ENCODE measurements at regions not wholly inside any gene's neighbourhood (a gene's known extent, or its start where the extent isn't known, plus 50 kb on each side); places are given as distances from the start of the nearest gene placed in this dataset.
A peak's percentile ranks its signal among the peaks of the same experiment; 100 is the strongest.

DNA sequence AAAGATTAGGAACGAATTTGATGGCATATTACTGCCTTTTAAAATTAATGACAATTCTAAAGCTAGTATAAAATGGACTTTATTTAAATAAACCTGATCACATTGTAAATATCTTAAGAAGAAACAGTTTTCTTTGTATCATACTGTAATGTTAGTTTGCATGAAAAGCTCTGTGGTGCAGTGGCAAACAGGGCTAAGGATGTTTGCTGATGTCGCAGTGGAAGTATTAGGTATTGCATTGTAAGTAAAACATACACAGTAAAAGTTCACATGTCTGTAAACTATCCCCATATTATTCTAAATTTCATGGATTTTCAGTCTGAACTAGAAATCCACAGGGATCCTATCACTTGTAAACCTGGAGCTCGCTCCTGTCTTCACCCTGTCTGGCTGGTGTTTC is 252.6 kb upstream of the ZNF32 start:
- H3K27ac ChIP-seq (ENCODE audit: low read depth, low read length), result no peak overlapping the region

DNA sequence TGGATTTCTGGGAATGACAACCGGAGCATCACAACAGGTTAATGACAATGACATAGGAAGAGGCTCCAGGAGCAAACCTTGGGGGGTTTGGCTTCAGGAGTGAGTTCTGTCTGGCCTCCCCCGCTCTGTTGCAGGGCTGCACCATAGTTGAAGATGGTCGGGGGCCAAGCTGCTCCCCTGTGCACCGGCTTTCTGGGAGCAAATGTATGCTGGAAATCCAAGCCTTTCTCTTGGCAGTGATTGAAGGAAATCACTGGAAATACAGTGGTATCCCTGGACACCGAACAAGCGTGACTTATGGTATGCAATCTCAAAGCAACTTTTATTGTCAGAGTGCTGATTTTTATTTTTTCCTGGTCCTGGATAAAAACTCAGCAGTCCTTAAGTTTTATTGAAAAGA is 251.9 kb upstream of the ZNF32 start:
- Histone ChIP-seq H3K27ac (ENCODE audit: low read depth, low read length) (no peak overlapping the region), H3K4me1 (ENCODE audit: control insufficient read depth, insufficient read depth, low read length, unreplicated experiment) (peaks cover 16% of the 10 kb centered on the region), H3K79me2 (ENCODE audit: control insufficient read depth, insufficient read depth, low read length, unreplicated experiment) (no peaks in the 10 kb centered on the region), H3K4me3 (ENCODE audit: low read depth, low read length) (no peak overlapping the region), H2AFZ (ENCODE audit: low read length, unreplicated experiment) (no peak overlapping the region), H3K36me3 (ENCODE audit: insufficient read depth, low read length) (no peaks in the 10 kb centered on the region), H3K27me3 (ENCODE audit: insufficient read depth, low read length) (no peaks in the 10 kb centered on the region)

More for the DNA sequence above, 252.6 kb upstream of the ZNF32 start:
- Histone ChIP-seq H3K36me3 (ENCODE audit: insufficient read depth, low read length) (no peaks in the 10 kb centered on the region), H2AFZ (ENCODE audit: low read length, unreplicated experiment) (no peak overlapping the region), H3K79me2 (ENCODE audit: control insufficient read depth, insufficient read depth, low read length, unreplicated experiment) (no peaks in the 10 kb centered on the region), H3K27me3 (ENCODE audit: insufficient read depth, low read length) (no peaks in the 10 kb centered on the region), H3K4me1 (ENCODE audit: control insufficient read depth, insufficient read depth, low read length, unreplicated experiment) (peaks cover 16% of the 10 kb centered on the region), H3K4me3 (ENCODE audit: low read depth, low read length) (no peak overlapping the region)

DNA sequence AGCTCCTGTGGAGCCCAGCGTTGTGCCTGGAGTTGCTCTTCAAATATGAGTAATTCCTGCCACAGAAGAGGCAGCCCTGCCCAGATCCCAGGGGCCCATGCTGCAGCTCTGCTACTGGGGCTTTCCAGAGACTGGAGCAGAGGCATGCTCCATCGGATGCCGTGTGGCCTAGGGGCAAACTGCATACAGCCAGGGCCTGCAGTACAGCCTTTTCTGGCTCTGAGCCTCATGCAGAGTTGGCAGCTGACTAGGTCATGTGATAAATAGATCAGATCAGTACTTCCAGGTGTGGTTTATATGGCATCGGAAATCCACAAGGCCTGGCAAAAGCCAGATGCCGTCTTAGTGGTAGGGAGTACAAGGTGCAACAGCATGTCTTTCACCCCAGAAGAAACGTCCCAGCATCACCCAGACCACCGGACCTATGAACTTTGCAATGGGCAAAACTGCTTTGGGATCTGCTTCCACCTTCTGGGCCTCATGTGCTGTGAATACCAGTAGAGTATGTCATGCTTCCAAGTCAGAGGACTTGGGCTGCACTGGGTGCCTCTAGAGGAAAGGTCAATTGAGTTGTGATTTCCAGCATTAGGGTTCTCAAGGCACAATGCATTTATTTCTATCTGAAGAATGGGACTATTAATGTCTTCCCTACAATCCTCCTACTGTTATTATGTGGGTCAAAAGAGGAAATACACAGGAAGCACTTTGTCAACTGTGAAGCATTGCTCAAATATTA is 250.7 kb upstream of the ZNF32 start:
- Histone ChIP-seq H2AFZ (ENCODE audit: low read length, unreplicated experiment) (no peak overlapping the region), H3K36me3 (ENCODE audit: insufficient read depth, low read length) (no peaks in the 10 kb centered on the region), H3K4me1 (ENCODE audit: control insufficient read depth, insufficient read depth, low read length, unreplicated experiment) (peaks cover 16% of the 10 kb centered on the region), H3K79me2 (ENCODE audit: control insufficient read depth, insufficient read depth, low read length, unreplicated experiment) (no peaks in the 10 kb centered on the region), H3K27ac (ENCODE audit: low read depth, low read length) (no peak overlapping the region), H3K4me3 (ENCODE audit: low read depth, low read length) (no peak overlapping the region), H3K27me3 (ENCODE audit: insufficient read depth, low read length) (no peaks in the 10 kb centered on the region)

GRCh38 chr10:43898592-43898991 is 249.9 kb upstream of the ZNF32 start:
- Histone ChIP-seq H3K36me3 (ENCODE audit: insufficient read depth, low read length) (no peaks in the 10 kb centered on the region), H3K4me1 (ENCODE audit: control insufficient read depth, insufficient read depth, low read length, unreplicated experiment) (peaks cover 16% of the 10 kb centered on the region), H2AFZ (ENCODE audit: low read length, unreplicated experiment) (no peak overlapping the region), H3K79me2 (ENCODE audit: control insufficient read depth, insufficient read depth, low read length, unreplicated experiment) (no peaks in the 10 kb centered on the region), H3K27me3 (ENCODE audit: insufficient read depth, low read length) (no peaks in the 10 kb centered on the region), H3K27ac (ENCODE audit: low read depth, low read length) (no peak overlapping the region), H3K4me3 (ENCODE audit: low read depth, low read length) (no peak overlapping the region)

- no peak overlapping the region for H2AFZ ChIP-seq (ENCODE audit: low read length, unreplicated experiment)
- no peaks in the 10 kb centered on the region for H3K27me3 ChIP-seq (ENCODE audit: insufficient read depth, low read length)
- H3K4me1 ChIP-seq (ENCODE audit: control insufficient read depth, insufficient read depth, low read length, unreplicated experiment), result peaks cover 16% of the 10 kb centered on the region
- no peak overlapping the region for H3K4me3 ChIP-seq (ENCODE audit: low read depth, low read length)
- H3K27ac ChIP-seq (ENCODE audit: low read depth, low read length), result no peak overlapping the region
- no peaks in the 10 kb centered on the region for H3K79me2 ChIP-seq (ENCODE audit: control insufficient read depth, insufficient read depth, low read length, unreplicated experiment)
- no peaks in the 10 kb centered on the region for H3K36me3 ChIP-seq (ENCODE audit: insufficient read depth, low read length)
Observed at GRCh38 chr10:43897765-43898419, 249.2 kb upstream of the ZNF32 start.

DNA sequence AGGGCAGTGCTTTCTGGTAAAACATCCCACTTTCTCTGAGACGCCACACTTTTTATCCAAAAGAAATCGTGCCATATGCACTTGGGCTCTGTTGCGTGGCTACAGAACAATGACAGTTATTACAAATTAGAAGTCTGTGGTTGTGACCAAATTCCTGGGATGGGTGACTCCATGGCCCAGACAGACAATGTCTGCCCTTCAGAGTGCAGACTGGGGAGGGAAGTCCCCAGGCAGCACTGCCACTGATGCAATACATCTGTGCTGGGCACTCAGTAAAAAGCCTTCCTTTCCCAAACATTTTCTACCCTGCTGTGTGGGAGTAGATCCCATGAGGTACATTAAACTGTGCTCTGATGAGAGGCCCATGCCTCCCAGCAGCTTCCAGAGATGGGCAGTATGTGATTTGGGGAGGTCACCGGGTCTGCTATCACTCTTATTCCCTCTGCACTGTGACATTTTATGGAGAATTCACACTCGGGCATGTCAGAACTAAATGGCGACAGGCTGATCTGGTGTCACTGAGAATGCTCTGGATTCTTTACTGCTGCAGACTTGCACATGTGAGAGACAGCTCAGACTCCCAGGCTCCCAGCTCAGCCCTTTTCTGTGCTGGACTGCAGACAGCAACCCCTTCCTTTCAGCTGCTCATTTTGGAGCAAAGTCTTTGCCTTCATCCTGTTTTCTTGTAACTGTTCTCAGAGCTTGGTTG is 243.5 kb upstream of the ZNF32 start:
- peaks cover 47% of the 10 kb centered on the region for H3K4me1 ChIP-seq (ENCODE audit: control insufficient read depth, insufficient read depth, low read length, unreplicated experiment)
- H3K27me3 ChIP-seq (ENCODE audit: insufficient read depth, low read length), result no peaks in the 10 kb centered on the region
- no peak overlapping the region for H2AFZ ChIP-seq (ENCODE audit: low read length, unreplicated experiment)
- H3K4me3 ChIP-seq (ENCODE audit: low read depth, low read length), result no peak overlapping the region
- 0 out of 2 replicates have a peak overlapping the region, but pooled peaks have one; percentile 18 for H3K27ac ChIP-seq (ENCODE audit: low read depth, low read length)
- no peaks in the 10 kb centered on the region for H3K36me3 ChIP-seq (ENCODE audit: insufficient read depth, low read length)
- H3K79me2 ChIP-seq (ENCODE audit: control insufficient read depth, insufficient read depth, low read length, unreplicated experiment), result no peaks in the 10 kb centered on the region

GRCh38 chr10:43891241-43891640 is 242.6 kb upstream of the ZNF32 start:
- Histone ChIP-seq H3K36me3 (ENCODE audit: insufficient read depth, low read length) (no peaks in the 10 kb centered on the region), H3K4me3 (ENCODE audit: low read depth, low read length) (no peak overlapping the region), H3K4me1 (ENCODE audit: control insufficient read depth, insufficient read depth, low read length, unreplicated experiment) (peaks cover 47% of the 10 kb centered on the region), H3K79me2 (ENCODE audit: control insufficient read depth, insufficient read depth, low read length, unreplicated experiment) (no peaks in the 10 kb centered on the region), H3K27me3 (ENCODE audit: insufficient read depth, low read length) (no peaks in the 10 kb centered on the region), H3K27ac (ENCODE audit: low read depth, low read length) (no peak overlapping the region), H2AFZ (ENCODE audit: low read length, unreplicated experiment) (no peak overlapping the region)

GRCh38 chr10:43890124-43890523 is 241.4 kb upstream of the ZNF32 start:
- Histone ChIP-seq H3K27ac (ENCODE audit: low read depth, low read length) (peak overlapping the region; percentile 40), H3K4me1 (ENCODE audit: control insufficient read depth, insufficient read depth, low read length, unreplicated experiment) (peaks cover 47% of the 10 kb centered on the region), H3K36me3 (ENCODE audit: insufficient read depth, low read length) (no peaks in the 10 kb centered on the region), H3K4me3 (ENCODE audit: low read depth, low read length) (no peak overlapping the region), H2AFZ (ENCODE audit: low read length, unreplicated experiment) (no peak overlapping the region), H3K79me2 (ENCODE audit: control insufficient read depth, insufficient read depth, low read length, unreplicated experiment) (no peaks in the 10 kb centered on the region), H3K27me3 (ENCODE audit: insufficient read depth, low read length) (no peaks in the 10 kb centered on the region)

- H3K36me3 ChIP-seq (ENCODE audit: insufficient read depth, low read length), result no peaks in the 10 kb centered on the region
- no peak overlapping the region for H2AFZ ChIP-seq (ENCODE audit: low read length, unreplicated experiment)
- H3K4me3 ChIP-seq (ENCODE audit: low read depth, low read length), result no peak overlapping the region
- no peaks in the 10 kb centered on the region for H3K27me3 ChIP-seq (ENCODE audit: insufficient read depth, low read length)
- H3K4me1 ChIP-seq (ENCODE audit: control insufficient read depth, insufficient read depth, low read length, unreplicated experiment), result peaks cover 47% of the 10 kb centered on the region
- H3K27ac ChIP-seq (ENCODE audit: low read depth, low read length), result peak overlapping the region; percentile 64
- no peaks in the 10 kb centered on the region for H3K79me2 ChIP-seq (ENCODE audit: control insufficient read depth, insufficient read depth, low read length, unreplicated experiment)
Observed at GRCh38 chr10:43888586-43888985, 239.9 kb upstream of the ZNF32 start.

DNA sequence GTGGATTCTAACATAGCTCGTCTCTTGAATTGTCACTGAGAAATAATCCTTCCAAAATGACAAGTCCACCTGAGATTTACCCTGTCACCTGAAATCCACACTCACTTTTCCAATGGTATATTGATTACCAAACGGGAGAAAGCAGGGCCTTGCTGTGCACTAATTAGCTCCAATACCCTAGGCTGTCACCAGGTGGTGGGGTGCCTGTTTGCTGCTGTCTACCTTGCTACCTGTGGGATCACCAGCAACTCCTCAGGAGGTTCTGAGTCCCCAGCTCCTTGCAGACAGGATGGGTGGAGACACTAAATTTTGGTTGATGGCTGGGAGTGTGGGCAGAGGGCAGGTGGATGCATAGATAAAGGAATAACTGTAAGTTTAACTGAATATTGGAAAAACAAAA is 237.2 kb upstream of the ZNF32 start:
- H3K4me1 ChIP-seq (ENCODE audit: control insufficient read depth, insufficient read depth, low read length, unreplicated experiment), result peaks cover 32% of the 10 kb centered on the region
- H2AFZ ChIP-seq (ENCODE audit: low read length, unreplicated experiment), result no peak overlapping the region
- H3K27me3 ChIP-seq (ENCODE audit: insufficient read depth, low read length), result no peaks in the 10 kb centered on the region
- no peak overlapping the region for H3K4me3 ChIP-seq (ENCODE audit: low read depth, low read length)
- no peaks in the 10 kb centered on the region for H3K79me2 ChIP-seq (ENCODE audit: control insufficient read depth, insufficient read depth, low read length, unreplicated experiment)
- H3K27ac ChIP-seq (ENCODE audit: low read depth, low read length), result no peak overlapping the region
- H3K36me3 ChIP-seq (ENCODE audit: insufficient read depth, low read length), result no peaks in the 10 kb centered on the region

Measured in ACC112 (cell line).